ENCODE measurements at regions not wholly inside any gene's neighbourhood (a gene's known extent, or its start where the extent isn't known, plus 50 kb on each side); places are given as distances from the start of the nearest gene placed in this dataset.
"Not testable (repeated sequence)": the region's sequence is repeated elsewhere in the genome, so short reads cannot be mapped to it uniquely, and the experiment has no call there.

GRCh38 chr13:105679838-105680237 lies 855.6 kb downstream of the EFNB2 start:
- TF ChIP-seq CTCF (IDR thresholded peaks at IDR 0.05; ENCODE audit: control extremely low read depth, extremely low read depth, low read depth, missing control alignments): no peak
- POLR2A ChIA-PET: no interaction called here
- CTCF ChIA-PET: interaction anchor here (1.0 to 1.6 kb wide), 2 partner anchors 92 to 471 kb away, joined by 3 read pairs; no protein-coding TSS in a partner anchor
- no peak for DNase-seq (ENCODE audit: extremely low spot score)

- ChIA-PET CTCF (no interaction called here), POLR2A (no interaction called here)
- no peak for DNase-seq (ENCODE audit: extremely low spot score)
- no peak for TF ChIP-seq CTCF (IDR thresholded peaks at IDR 0.05; ENCODE audit: control extremely low read depth, extremely low read depth, low read depth, missing control alignments)
These were observed 857.4 kb downstream of the EFNB2 start for GRCh38 chr13:105678072-105678471.

- POLR2A ChIA-PET: no interaction called here
- DNase-seq (ENCODE audit: extremely low spot score): no peak
- no peak for TF ChIP-seq CTCF (IDR thresholded peaks at IDR 0.05; ENCODE audit: control extremely low read depth, extremely low read depth, low read depth, missing control alignments)
- CTCF ChIA-PET: no interaction called here
These were observed 862.6 kb downstream of the EFNB2 start for GRCh38 chr13:105672881-105673280.

- POLR2A ChIA-PET; CTCF ChIA-PET; DNase-seq (ENCODE audit: extremely low spot score): not testable (repeated sequence)
These were observed 864.3 kb downstream of the EFNB2 start for GRCh38 chr13:105671131-105671530.

GRCh38 chr13:105670179-105670990 lies 865.1 kb downstream of the EFNB2 start:
- no peak for TF ChIP-seq CTCF (IDR thresholded peaks at IDR 0.05; ENCODE audit: control extremely low read depth, extremely low read depth, low read depth, missing control alignments)
- DNase-seq (ENCODE audit: extremely low spot score): no peak
- ChIA-PET POLR2A (no interaction called here), CTCF (no interaction called here)

- POLR2A ChIA-PET: no interaction called here
- CTCF ChIA-PET: interaction anchor here (0.6 to 1.5 kb wide), 3 partner anchors 11 to 42 kb away, joined by 3 to 4 read pairs (median 3); no protein-coding TSS in a partner anchor
- TF ChIP-seq CTCF (IDR thresholded peaks at IDR 0.05; ENCODE audit: control extremely low read depth, extremely low read depth, low read depth, missing control alignments): no peak
- DNase-seq (ENCODE audit: extremely low spot score): no peak
These were observed 870.2 kb downstream of the EFNB2 start for GRCh38 chr13:105665284-105665683.

GRCh38 chr13:105663182-105663581 lies 872.3 kb downstream of the EFNB2 start:
- no peak for TF ChIP-seq CTCF (IDR thresholded peaks at IDR 0.05; ENCODE audit: control extremely low read depth, extremely low read depth, low read depth, missing control alignments)
- ChIA-PET CTCF (no interaction called here), POLR2A (no interaction called here)
- DNase-seq (ENCODE audit: extremely low spot score): no peak
